ENCODE measurements at regions not wholly inside any gene's neighbourhood (a gene's known extent, or its start where the extent isn't known, plus 50 kb on each side); places are given as distances from the start of the nearest gene placed in this dataset.

DNA sequence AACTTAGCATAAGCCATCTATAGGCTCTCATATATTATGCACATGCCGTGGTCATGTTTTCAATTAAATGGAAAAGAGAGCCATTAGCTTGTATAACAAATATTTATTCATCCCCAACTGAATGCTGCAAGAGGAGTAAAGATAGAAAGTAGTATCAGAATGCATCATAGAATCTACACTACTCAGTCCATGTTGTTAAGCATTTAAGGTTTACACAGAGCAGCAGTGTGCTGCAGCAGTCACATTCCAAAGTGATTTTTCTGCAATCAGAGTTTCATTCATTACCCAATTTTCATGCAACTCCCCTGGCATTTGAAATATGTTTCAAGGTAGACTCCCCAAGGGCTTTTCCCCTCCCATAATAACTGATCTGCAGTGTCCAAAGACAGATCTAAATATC is 82.2 kb upstream of the LMO3 start:
- TF ChIP-seq EZH2phosphoT487 (IDR thresholded peaks at IDR 0.05; ENCODE audit: borderline replicate concordance) = no peak
- TF ChIP-seq, protein P1, sequence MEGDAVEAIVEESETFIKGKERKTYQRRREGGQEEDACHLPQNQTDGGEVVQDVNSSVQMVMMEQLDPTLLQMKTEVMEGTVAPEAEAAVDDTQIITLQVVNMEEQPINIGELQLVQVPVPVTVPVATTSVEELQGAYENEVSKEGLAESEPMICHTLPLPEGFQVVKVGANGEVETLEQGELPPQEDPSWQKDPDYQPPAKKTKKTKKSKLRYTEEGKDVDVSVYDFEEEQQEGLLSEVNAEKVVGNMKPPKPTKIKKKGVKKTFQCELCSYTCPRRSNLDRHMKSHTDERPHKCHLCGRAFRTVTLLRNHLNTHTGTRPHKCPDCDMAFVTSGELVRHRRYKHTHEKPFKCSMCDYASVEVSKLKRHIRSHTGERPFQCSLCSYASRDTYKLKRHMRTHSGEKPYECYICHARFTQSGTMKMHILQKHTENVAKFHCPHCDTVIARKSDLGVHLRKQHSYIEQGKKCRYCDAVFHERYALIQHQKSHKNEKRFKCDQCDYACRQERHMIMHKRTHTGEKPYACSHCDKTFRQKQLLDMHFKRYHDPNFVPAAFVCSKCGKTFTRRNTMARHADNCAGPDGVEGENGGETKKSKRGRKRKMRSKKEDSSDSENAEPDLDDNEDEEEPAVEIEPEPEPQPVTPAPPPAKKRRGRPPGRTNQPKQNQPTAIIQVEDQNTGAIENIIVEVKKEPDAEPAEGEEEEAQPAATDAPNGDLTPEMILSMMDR (conservative IDR thresholded peaks at IDR 0.05; ENCODE audit: low read length) = no peak
